C4-2B (cell line): ENCODE measurements at regions not wholly inside any gene's neighbourhood (a gene's known extent, or its start where the extent isn't known, plus 50 kb on each side); places are given as distances from the start of the nearest gene placed in this dataset.

ENCODE experiments used
- H3K27ac ChIP-seq: fragments of 450-650 bp; 2 replicates; pipeline ENCODE4 v1.5.1; 2017
- CTCF ChIP-seq: fragments of 450-650 bp; conservative IDR thresholded peaks from 2 replicates; pipeline ENCODE4 v1.5.1; 2017; ENCODE audit warnings: mild to moderate bottlenecking
- ZFX ChIP-seq: fragments of 450-650 bp; IDR thresholded peaks from 2 replicates; pipeline ENCODE4 v1.6.1; 2017

GRCh38 chr15:97036301-97036700, 705.8 kb downstream of the NR2F2 start:
- H3K27ac ChIP-seq = no peak overlapping the region
- TF ChIP-seq CTCF = no peak
- no peak for TF ChIP-seq ZFX

GRCh38 chr15:97037080-97037479, 706.6 kb downstream of the NR2F2 start:
- no peak overlapping the region for H3K27ac ChIP-seq

GRCh38 chr15:97045666-97046421, 715.3 kb downstream of the NR2F2 start:
- H3K27ac ChIP-seq = no peak overlapping the region
- TF ChIP-seq CTCF (no peak), ZFX (no peak)

More at GRCh38 chr15:97037080-97037479, 706.6 kb downstream of the NR2F2 start:
- TF ChIP-seq ZFX = no peak

- TF ChIP-seq ZFX (no peak), CTCF (no peak)
- no peak overlapping the region for H3K27ac ChIP-seq
These were observed 722.0 kb downstream of the NR2F2 start for GRCh38 chr15:97052513-97052912.

- no peak overlapping the region for H3K27ac ChIP-seq
- TF ChIP-seq CTCF = no peak
- TF ChIP-seq ZFX = no peak
These were observed 723.1 kb downstream of the NR2F2 start for GRCh38 chr15:97053635-97054034.

- no peak for TF ChIP-seq CTCF
- no peak for TF ChIP-seq ZFX
- H3K27ac ChIP-seq = no peak overlapping the region
These were observed 727.0 kb downstream of the NR2F2 start for GRCh38 chr15:97057503-97057902.

GRCh38 chr15:97059281-97059680, 728.8 kb downstream of the NR2F2 start:
- no peak for TF ChIP-seq ZFX
- no peak for TF ChIP-seq CTCF
- no peak overlapping the region for H3K27ac ChIP-seq

- H3K27ac ChIP-seq = no peak overlapping the region
- TF ChIP-seq ZFX = no peak
These were observed 730.9 kb downstream of the NR2F2 start for GRCh38 chr15:97061392-97061791.
